Activated naive CD4-positive, alpha-beta T cell treated with anti-CD3 and anti-CD28 coated beads, Interleukin-2, amount 50 U/mL, for 72 hours (primary cell): ENCODE measurements at regions not wholly inside any gene's neighbourhood (a gene's known extent, or its start where the extent isn't known, plus 50 kb on each side); places are given as distances from the start of the nearest gene placed in this dataset.
"Not testable (repeated sequence)": the region's sequence is repeated elsewhere in the genome, so short reads cannot be mapped to it uniquely, and the experiment has no call there.

Source experiments
- ATAC-seq, 2 donors: fragments of 150-1000 bp; cut with Tn5 transposase; 2 replicates each; pipeline ENCODE4 v1.10.0; 2021; ENCODE audit warnings: mild to moderate bottlenecking in 2 of 2, moderate library complexity in 2 of 2
- DNase-seq, 2 donors: peaks; one replicate each; pipeline ENCODE4 v3.0.0; 2021 to 2022; ENCODE audit warnings: low spot score in 2 of 2
- H3K27ac Mint-ChIP-seq, 2 donors: one replicate each; pipeline ENCODE4 v1.8.0; 2022; ENCODE audit warnings: mild to moderate bottlenecking in 2 of 2, mixed read lengths in 2 of 2
- H3K36me3 Mint-ChIP-seq, 2 donors: one replicate each; pipeline ENCODE4 v1.8.0; 2022; ENCODE audit warnings: mixed read lengths in 2 of 2
- H3K9me3 Mint-ChIP-seq, 2 donors: one replicate each; pipeline ENCODE4 v1.8.0; 2022; ENCODE audit warnings: mixed read lengths in 2 of 2

DNA sequence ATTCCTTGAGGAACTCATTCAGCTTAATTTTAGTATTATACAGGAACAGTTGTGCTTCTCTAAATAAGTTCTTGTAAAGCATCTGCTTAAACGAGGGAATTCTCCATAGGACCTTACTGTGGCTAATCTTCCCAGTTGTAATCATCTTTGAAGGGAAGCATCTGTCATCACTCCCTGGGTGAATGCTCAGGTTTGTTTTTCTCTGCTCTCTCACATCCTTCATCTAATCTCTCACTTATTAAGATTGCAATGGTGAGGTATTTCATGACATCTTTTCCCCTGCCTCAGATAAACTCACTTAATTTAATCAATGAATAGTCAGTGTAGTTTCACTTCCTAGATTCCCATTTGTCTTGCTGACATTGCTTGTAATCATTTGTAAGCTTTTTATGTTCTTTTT is 121.8 kb upstream of the ADAMTS3 start:
- Mint-ChIP-seq H3K27ac (no peak overlapping the region), H3K9me3 (peaks cover 4% of the 10 kb centered on the region in 2 donors), H3K36me3 (no peaks in the 10 kb centered on the region)
- ATAC-seq (no peak), DNase-seq (no peak)

GRCh38 chr4:72689923-72690322 is 120.9 kb upstream of the ADAMTS3 start:
- DNase-seq: no peak
- ATAC-seq: no peak
- H3K27ac Mint-ChIP-seq: no peak overlapping the region
- no peaks in the 10 kb centered on the region for H3K36me3 Mint-ChIP-seq
- H3K9me3 Mint-ChIP-seq: peaks cover 4% of the 10 kb centered on the region in 2 donors

GRCh38 chr4:72686390-72686789 is 117.4 kb upstream of the ADAMTS3 start:
- not testable (repeated sequence) for ATAC-seq, H3K27ac Mint-ChIP-seq, DNase-seq, H3K36me3 Mint-ChIP-seq
- H3K9me3 Mint-ChIP-seq: peaks cover 4 to 18% of the 10 kb centered on the region in 2 donors

- H3K27ac Mint-ChIP-seq: no peak overlapping the region
- H3K36me3 Mint-ChIP-seq: no peaks in the 10 kb centered on the region
- H3K9me3 Mint-ChIP-seq: peaks cover 0 to 20% of the 10 kb centered on the region in 2 donors
- DNase-seq: no peak
- ATAC-seq: no peak
Measured at GRCh38 chr4:72679666-72680065, 110.6 kb upstream of the ADAMTS3 start.

GRCh38 chr4:72677886-72678285 is 108.9 kb upstream of the ADAMTS3 start:
- H3K27ac Mint-ChIP-seq: no peak overlapping the region
- no peak for ATAC-seq
- no peaks in the 10 kb centered on the region for H3K36me3 Mint-ChIP-seq
- H3K9me3 Mint-ChIP-seq: peaks cover 0 to 16% of the 10 kb centered on the region in 2 donors
- DNase-seq: no peak

GRCh38 chr4:72677265-72677664 is 108.2 kb upstream of the ADAMTS3 start:
- ATAC-seq (no peak), DNase-seq (no peak)
- Mint-ChIP-seq H3K9me3 (peaks cover 0 to 11% of the 10 kb centered on the region in 2 donors), H3K27ac (no peak overlapping the region), H3K36me3 (no peaks in the 10 kb centered on the region)

DNA sequence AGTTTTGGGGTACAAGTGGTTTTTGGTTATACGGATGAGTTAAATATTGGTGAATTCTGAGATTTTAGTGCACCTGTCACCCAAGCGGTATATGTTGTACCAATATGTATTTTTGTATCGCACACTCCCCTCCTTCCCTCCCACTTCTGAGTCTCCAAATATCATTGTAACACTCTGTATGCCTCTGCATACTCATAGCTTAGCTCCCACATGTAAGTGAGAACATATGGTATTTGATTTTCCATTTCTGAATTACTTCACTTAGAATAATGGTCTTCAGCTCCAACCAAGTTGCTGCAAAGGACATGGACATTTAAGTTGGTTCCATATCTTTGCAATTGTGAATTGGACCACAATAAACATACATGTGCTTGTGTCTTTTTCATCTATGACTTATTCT is 103.0 kb upstream of the ADAMTS3 start:
- peaks cover 0 to 4% of the 10 kb centered on the region in 2 donors for H3K9me3 Mint-ChIP-seq
- DNase-seq (no peak), ATAC-seq (no peak)
- H3K27ac Mint-ChIP-seq: no peak overlapping the region
- no peaks in the 10 kb centered on the region for H3K36me3 Mint-ChIP-seq

DNA sequence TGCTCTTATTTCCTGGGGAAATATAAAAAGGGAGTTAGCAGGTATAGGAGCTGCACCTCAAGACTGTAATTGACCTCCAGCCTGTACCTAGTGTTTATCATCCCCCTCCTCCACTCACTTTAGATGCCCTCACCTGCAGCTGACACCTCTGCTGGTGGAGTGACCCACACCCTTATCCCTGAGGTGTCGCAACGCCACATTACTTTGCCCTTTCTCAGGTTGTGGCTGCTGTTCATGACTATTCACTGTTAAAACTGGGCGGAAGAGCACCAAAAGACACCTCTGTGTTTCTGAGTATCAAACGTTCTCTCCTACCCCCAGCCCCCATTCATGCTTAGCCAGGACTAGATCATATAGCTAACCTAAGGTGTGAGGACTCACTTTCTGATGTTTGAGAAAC is 101.5 kb upstream of the ADAMTS3 start:
- H3K36me3 Mint-ChIP-seq: no peaks in the 10 kb centered on the region
- H3K9me3 Mint-ChIP-seq: peaks cover 0 to 4% of the 10 kb centered on the region in 2 donors
- DNase-seq (no peak), ATAC-seq (no peak)
- no peak overlapping the region for H3K27ac Mint-ChIP-seq

- no peak overlapping the region for H3K27ac Mint-ChIP-seq
- DNase-seq (no peak), ATAC-seq (no peak)
- no peaks in the 10 kb centered on the region for H3K36me3 Mint-ChIP-seq
- H3K9me3 Mint-ChIP-seq: no peaks in the 10 kb centered on the region
Measured at GRCh38 chr4:72666910-72667309, 97.9 kb upstream of the ADAMTS3 start.

DNA sequence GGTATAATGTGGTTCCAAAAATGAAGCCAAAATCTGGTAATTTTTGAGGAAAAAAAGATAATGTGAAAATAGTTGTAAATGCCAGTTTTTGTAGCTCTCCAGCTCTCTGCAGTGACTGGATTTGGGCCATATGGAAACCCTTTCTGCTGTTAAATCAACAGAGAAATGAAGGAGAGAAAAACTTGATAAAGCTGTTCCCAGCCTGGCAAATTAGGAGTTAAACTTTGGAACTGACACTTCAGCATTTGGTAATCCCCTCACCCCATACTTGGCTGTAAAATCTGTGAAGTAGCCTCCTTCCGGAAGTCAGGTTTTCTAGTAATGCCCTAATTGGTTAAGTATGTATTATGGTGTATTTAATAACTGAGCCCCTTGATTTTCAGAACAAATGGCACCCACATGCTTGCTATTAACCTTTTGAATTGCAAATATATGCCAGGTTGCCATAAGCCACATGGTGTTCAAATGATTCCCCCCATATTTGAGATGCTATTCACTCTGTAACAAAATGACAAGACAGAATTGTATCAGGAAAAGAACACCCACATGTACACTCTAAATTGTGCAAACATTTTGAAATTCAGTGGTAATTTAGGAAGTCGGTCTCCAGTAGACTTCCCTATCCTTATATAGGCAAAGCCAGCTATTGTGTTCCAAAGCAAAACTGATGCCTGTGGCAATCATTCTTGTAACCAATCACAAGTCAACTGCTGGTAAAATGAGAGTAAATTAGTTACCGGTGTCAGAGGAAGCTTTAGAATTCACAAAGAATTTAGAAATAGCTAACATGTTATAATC is 96.3 kb upstream of the ADAMTS3 start:
- Mint-ChIP-seq H3K9me3 (no peaks in the 10 kb centered on the region), H3K27ac (no peak overlapping the region), H3K36me3 (no peaks in the 10 kb centered on the region)
- DNase-seq (no peak), ATAC-seq (no peak)

DNA sequence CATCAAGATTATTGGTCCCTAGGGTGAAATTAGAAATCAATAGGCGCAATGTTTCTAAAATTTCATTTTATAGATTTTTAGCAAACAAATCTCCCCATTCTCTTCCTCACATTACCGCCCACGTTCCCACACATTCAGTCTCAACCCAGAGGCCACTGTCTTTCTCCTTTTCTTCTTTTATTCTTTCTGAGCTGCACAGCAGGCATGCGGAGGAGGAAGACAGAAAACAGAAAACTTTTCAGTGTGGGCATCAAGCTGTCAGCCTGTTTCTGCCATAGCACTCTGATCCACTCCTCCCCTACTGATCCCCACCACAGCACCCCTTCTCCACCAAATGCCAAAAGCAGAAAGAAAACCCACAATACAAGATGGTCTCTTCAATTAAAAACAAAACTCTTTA is 94.8 kb upstream of the ADAMTS3 start:
- DNase-seq (no peak), ATAC-seq (no peak)
- no peak overlapping the region for H3K27ac Mint-ChIP-seq
- H3K36me3 Mint-ChIP-seq: no peaks in the 10 kb centered on the region
- peaks cover 0 to 3% of the 10 kb centered on the region in 2 donors for H3K9me3 Mint-ChIP-seq

DNA sequence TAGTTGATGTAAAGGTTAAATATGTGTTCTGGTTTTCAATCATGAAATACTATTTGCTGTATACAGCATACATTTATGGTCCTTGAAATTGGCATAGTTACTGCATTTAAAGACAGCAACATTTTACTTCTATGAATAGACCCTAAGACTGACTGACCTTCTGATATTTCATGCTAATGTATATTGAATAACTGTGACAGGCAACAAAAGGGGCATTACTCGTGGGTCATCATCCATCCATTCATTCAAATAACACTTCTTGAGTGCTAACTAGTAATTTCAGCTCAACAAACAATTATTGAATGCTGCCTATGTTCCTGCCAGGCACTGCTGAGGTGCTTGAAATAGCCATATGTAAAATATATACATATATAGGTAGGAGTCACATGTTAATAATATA is 92.8 kb upstream of the ADAMTS3 start:
- ATAC-seq: no peak

DNA sequence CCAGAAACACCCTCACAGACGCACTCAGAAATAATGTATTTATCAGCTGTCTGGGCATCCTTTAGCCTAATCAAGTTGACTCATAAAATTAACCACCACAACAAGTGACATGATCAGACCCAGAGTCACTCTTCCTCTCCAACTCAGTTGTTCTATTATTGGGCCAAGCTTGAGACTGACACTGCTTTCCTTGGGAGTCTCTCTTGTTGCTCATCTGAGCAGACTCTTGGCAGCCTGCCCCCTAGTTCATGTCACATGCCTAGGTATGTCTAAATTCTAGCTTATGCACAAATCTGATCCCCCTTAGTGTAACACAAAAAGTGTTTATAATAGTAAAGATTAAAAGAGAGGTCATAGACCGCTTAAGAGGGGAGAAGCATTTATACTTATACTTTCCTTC is 72.6 kb upstream of the ADAMTS3 start:
- Mint-ChIP-seq H3K36me3 (peaks cover 0 to 7% of the 10 kb centered on the region in 2 donors), H3K27ac (no peak overlapping the region), H3K9me3 (peaks cover 0 to 12% of the 10 kb centered on the region in 2 donors)
- DNase-seq (no peak), ATAC-seq (no peak)

More for the DNA sequence above, 92.8 kb upstream of the ADAMTS3 start:
- DNase-seq: no peak
- Mint-ChIP-seq H3K9me3 (peaks cover 0 to 3% of the 10 kb centered on the region in 2 donors), H3K36me3 (no peaks in the 10 kb centered on the region), H3K27ac (no peak overlapping the region)

- H3K9me3 Mint-ChIP-seq: peaks cover 5 to 16% of the 10 kb centered on the region in 2 donors
- not testable (repeated sequence) for DNase-seq, ATAC-seq, H3K27ac Mint-ChIP-seq
- peaks cover 0 to 13% of the 10 kb centered on the region in 2 donors for H3K36me3 Mint-ChIP-seq
Measured at GRCh38 chr4:72636866-72637265, 67.8 kb upstream of the ADAMTS3 start.

- H3K27ac Mint-ChIP-seq, DNase-seq, ATAC-seq: not testable (repeated sequence)
- Mint-ChIP-seq H3K36me3 (peaks cover 0 to 13% of the 10 kb centered on the region in 2 donors), H3K9me3 (peaks cover 5 to 13% of the 10 kb centered on the region in 2 donors)
Measured at GRCh38 chr4:72635931-72636330, 66.9 kb upstream of the ADAMTS3 start.

DNA sequence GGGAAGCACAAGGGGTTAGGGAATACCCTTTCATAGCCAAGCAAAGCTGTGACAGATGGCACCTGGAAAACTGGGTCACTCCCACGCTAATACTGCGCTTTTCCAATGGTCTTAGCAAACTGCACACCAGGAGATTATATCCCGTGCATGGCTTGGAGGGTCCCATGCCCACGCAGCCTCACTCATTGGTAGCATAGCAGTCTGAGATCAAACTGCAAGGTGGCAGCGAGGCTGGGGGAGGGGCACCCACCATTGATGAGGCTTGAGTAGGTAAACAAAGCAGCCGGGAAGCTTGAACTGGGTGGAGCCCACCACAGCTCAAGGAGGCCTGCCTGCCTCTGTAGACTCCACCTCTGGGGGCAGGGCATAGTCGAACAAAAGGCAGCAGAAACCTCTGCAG is 63.2 kb upstream of the ADAMTS3 start:
- not testable (repeated sequence) for DNase-seq, H3K36me3 Mint-ChIP-seq, ATAC-seq, H3K27ac Mint-ChIP-seq
- H3K9me3 Mint-ChIP-seq: peaks cover 5 to 10% of the 10 kb centered on the region in 2 donors

DNA sequence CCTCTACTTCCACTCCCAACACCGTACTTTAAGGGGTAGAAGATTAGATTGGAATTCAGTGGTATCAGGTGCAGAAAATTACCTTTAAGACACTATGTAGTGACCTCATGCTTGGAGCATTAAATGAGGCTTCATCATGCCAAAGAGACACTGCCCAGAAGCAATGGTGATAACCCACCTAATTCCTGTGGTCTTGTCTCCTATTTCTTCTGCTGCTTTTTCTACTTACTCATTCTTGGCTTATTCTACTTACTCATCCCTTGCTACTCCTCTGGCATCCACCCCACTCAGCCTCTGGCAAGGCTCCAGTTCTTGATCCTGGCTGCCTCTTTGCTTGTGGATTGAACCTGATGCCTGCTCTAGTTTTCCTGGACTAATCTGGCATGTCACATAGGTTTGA is 62.3 kb upstream of the ADAMTS3 start:
- no peak for ATAC-seq
- DNase-seq: no peak
- Mint-ChIP-seq H3K9me3 (peaks cover 5 to 8% of the 10 kb centered on the region in 2 donors), H3K36me3 (peaks cover 0 to 4% of the 10 kb centered on the region in 2 donors), H3K27ac (no peak overlapping the region)

GRCh38 chr4:72629540-72629939 is 60.5 kb upstream of the ADAMTS3 start:
- no peaks in the 10 kb centered on the region for H3K36me3 Mint-ChIP-seq
- no peaks in the 10 kb centered on the region for H3K9me3 Mint-ChIP-seq

More at GRCh38 chr4:72629540-72629939, 60.5 kb upstream of the ADAMTS3 start:
- no peak overlapping the region for H3K27ac Mint-ChIP-seq
- ATAC-seq (no peak), DNase-seq (no peak)
